SK-N-SH (cell line): ENCODE measurements at regions not wholly inside any gene's neighbourhood (a gene's known extent, or its start where the extent isn't known, plus 50 kb on each side); places are given as distances from the start of the nearest gene placed in this dataset.

ENCODE experiments used
- CTCF ChIA-PET: fragments of 300-600, 350-600 bp; formaldehyde crosslinking; extraction: SDS; loops from one replicate; lab custom pipeline; 2021; lab: Yijun Ruan, JAX
- POLR2A ChIA-PET: fragments of 350-600 bp; sonication (Branson Sonifier 250); formaldehyde crosslinking; extraction: SDS; loops from one replicate; lab custom pipeline; 2020; ENCODE audit warnings: antibody characterized with exemption, inconsistent platforms; lab: Yijun Ruan, JAX
- DNase-seq: peaks from one replicate; pipeline ENCODE4 v3.0.0; 2012
- H2AFZ ChIP-seq: fragments of 200-600 bp; sonication (generic); 2 replicates; pipeline ENCODE4 v1.8.1; 2016; ENCODE audit warnings: antibody characterized with exemption, mild to moderate bottlenecking, low read depth
- H3F3A ChIP-seq: fragments of 200-600 bp; sonication (generic); replicated peaks from 2 replicates; pipeline ENCODE3; 2016; ENCODE audit warnings: antibody characterized with exemption, mild to moderate bottlenecking; ENCODE audit not compliant: insufficient read depth
- H3K27ac ChIP-seq, 2 experiments: fragments of 200-500 bp in 1 of 2; fragments of 200-600 bp in 1 of 2; sonication (Bioruptor generic) in 1 of 2; sonication (generic), shearing (Covaris generic) in 1 of 2; 2 replicates each; pipeline versions ENCODE4 v1.5.1 to v1.6.1; 2014 to 2016; ENCODE audit warnings: low read depth in 2 of 2, inconsistent platforms in 1 of 2, low read length in 1 of 2, mild to moderate bottlenecking in 1 of 2, mixed read lengths in 1 of 2
- H3K27me3 ChIP-seq: fragments of 200-600 bp; sonication (generic), shearing (Covaris generic); 2 replicates; pipeline ENCODE4 v1.6.1; 2016; ENCODE audit warnings: mixed run types; ENCODE audit not compliant: insufficient read depth
- H3K36me3 ChIP-seq, 2 experiments: fragments of 200-500 bp in 1 of 2; fragments of 200-600 bp in 1 of 2; sonication (Bioruptor generic) in 1 of 2; sonication (generic) in 1 of 2; replicated peaks in 1 of 2; 2 replicates each; pipeline versions ENCODE3 to v1.5.1; 2014 to 2016; ENCODE audit warnings: low read length in 1 of 2, mild to moderate bottlenecking in 1 of 2; ENCODE audit not compliant: insufficient read depth in 2 of 2, control insufficient read depth in 1 of 2
- H3K4me1 ChIP-seq, 2 experiments: fragments of 200-500 bp in 1 of 2; fragments of 200-600 bp in 1 of 2; sonication (Bioruptor generic) in 1 of 2; sonication (generic), shearing (Covaris generic) in 1 of 2; 2 replicates each; pipeline versions ENCODE4 v1.5.1 to v1.6.1; 2014 to 2016; ENCODE audit warnings: low read depth in 1 of 2, low read length in 1 of 2, mixed run types in 1 of 2; ENCODE audit not compliant: insufficient read depth in 2 of 2, control insufficient read depth in 1 of 2
- H3K4me2 ChIP-seq: fragments of 200-600 bp; sonication (generic), shearing (Covaris generic); 2 replicates; pipeline ENCODE4 v1.6.1; 2017; ENCODE audit warnings: mixed run types
- H3K4me3 ChIP-seq, 2 experiments: fragments of 200-500 bp in 1 of 2; fragments of 200-600 bp in 1 of 2; sonication (Bioruptor generic) in 1 of 2; sonication (generic), shearing (Covaris generic) in 1 of 2; 2 replicates each; pipeline versions ENCODE4 v1.5.1 to v1.8.1; 2014 to 2016; ENCODE audit warnings: low read depth in 2 of 2, inconsistent platforms in 1 of 2, low read length in 1 of 2, mild to moderate bottlenecking in 1 of 2, mixed read lengths in 1 of 2, moderate library complexity in 1 of 2
- H3K79me2 ChIP-seq: fragments of 200-600 bp; sonication (generic); 2 replicates; pipeline ENCODE4 v1.8.1; 2017; ENCODE audit warnings: mild to moderate bottlenecking; ENCODE audit not compliant: insufficient read depth
- H3K9ac ChIP-seq: fragments of 200-600 bp; sonication (generic); 2 replicates; pipeline ENCODE4 v1.6.1; 2017; ENCODE audit warnings: mixed run types
- H3K9me2 ChIP-seq: fragments of 200-600 bp; sonication (generic); 2 replicates; pipeline ENCODE4 v1.6.1; 2017; ENCODE audit warnings: mixed run types
- H3K9me3 ChIP-seq: fragments of 200-600 bp; sonication (generic); 2 replicates; pipeline ENCODE4 v1.6.1; 2017; ENCODE audit warnings: mixed run types, mild to moderate bottlenecking, moderate library complexity
- H4K20me1 ChIP-seq: fragments of 200-600 bp; sonication (generic); 2 replicates; pipeline ENCODE4 v1.6.1; 2017; ENCODE audit warnings: mild to moderate bottlenecking, mixed run types; ENCODE audit not compliant: insufficient read depth
- CHD2 ChIP-seq: fragments of 150-350 bp; IDR thresholded peaks from 2 replicates; pipeline ENCODE4 v1.6.1; 2018; ENCODE audit warnings: low read length; ENCODE audit not compliant: partially characterized antibody
- CTCF ChIP-seq: fragments of 200-600 bp; sonication (generic); IDR thresholded peaks from 2 replicates; pipeline ENCODE4 v1.6.1; 2017; ENCODE audit warnings: antibody characterized with exemption, mild to moderate bottlenecking, moderate library complexity
- ELF1 ChIP-seq: IDR thresholded peaks from 2 replicates; pipeline ENCODE4 v1.4.0; 2012
- EP300 ChIP-seq, 2 experiments: IDR thresholded peaks; 2 replicates each; pipeline versions ENCODE4 v1.4.0 to v1.6.1; 2012; ENCODE audit warnings: borderline replicate concordance in 1 of 2, low read depth in 1 of 2, low read length in 1 of 2
- EZH2phosphoT487 ChIP-seq: fragments of 200-600 bp; sonication (generic); IDR thresholded peaks from 2 replicates; pipeline ENCODE4 v1.6.1; 2017; ENCODE audit warnings: low read depth, mixed run types, mild to moderate bottlenecking, antibody characterized with exemption, moderate library complexity, borderline replicate concordance
- FOSL2 ChIP-seq: IDR thresholded peaks from 2 replicates; pipeline ENCODE4 v1.4.0; 2012; ENCODE audit warnings: low read depth, mild to moderate bottlenecking, moderate library complexity, borderline replicate concordance
- FOXJ3 ChIP-seq: sonication (generic); formaldehyde crosslinking; IDR thresholded peaks from 2 replicates; pipeline ENCODE4 v1.5.1; 2020; ENCODE audit warnings: mild to moderate bottlenecking, missing genetic modification reagents
- GABPA ChIP-seq: IDR thresholded peaks from 2 replicates; pipeline ENCODE4 v1.4.0; 2012; ENCODE audit warnings: low read depth, mild to moderate bottlenecking
- JUND ChIP-seq: IDR thresholded peaks from 2 replicates; pipeline ENCODE4 v1.4.0; 2012
- MEF2A ChIP-seq: IDR thresholded peaks from 2 replicates; pipeline ENCODE4 v1.4.0; 2012; ENCODE audit warnings: low read depth, borderline replicate concordance
- MXI1 ChIP-seq: IDR thresholded peaks from 2 replicates; pipeline ENCODE4 v1.6.1; 2012; ENCODE audit warnings: mild to moderate bottlenecking, low read depth, low read length, improper control_type of control experiment
- NFIC ChIP-seq: IDR thresholded peaks from 2 replicates; pipeline ENCODE4 v1.4.0; 2012; ENCODE audit warnings: borderline replicate concordance
- NRF1 ChIP-seq: IDR thresholded peaks from 2 replicates; pipeline ENCODE4 v1.6.1; 2012; ENCODE audit warnings: low read depth, mild to moderate bottlenecking, low read length
- POLR2AphosphoS5 ChIP-seq: IDR thresholded peaks from 2 replicates; pipeline ENCODE4 v1.6.1; 2012; ENCODE audit warnings: low read depth, low read length
- RFX5 ChIP-seq: IDR thresholded peaks from 2 replicates; pipeline ENCODE4 v1.6.1; 2012; ENCODE audit warnings: mild to moderate bottlenecking, improper control_type of control experiment, low read length
- RXRA ChIP-seq: IDR thresholded peaks from 2 replicates; pipeline ENCODE4 v1.4.0; 2012; ENCODE audit warnings: low read depth, mild to moderate bottlenecking, borderline replicate concordance
- SMC3 ChIP-seq: IDR thresholded peaks from 2 replicates; pipeline ENCODE4 v1.6.1; 2012; ENCODE audit warnings: low read depth, low read length, improper control_type of control experiment
- TAF1 ChIP-seq: IDR thresholded peaks from 2 replicates; pipeline ENCODE4 v1.6.1; 2012; ENCODE audit warnings: low read depth, mild to moderate bottlenecking, low read length, moderate library complexity, borderline replicate concordance
- TCF12 ChIP-seq: IDR thresholded peaks from 2 replicates; pipeline ENCODE4 v1.4.0; 2012
- YY1 ChIP-seq: IDR thresholded peaks from 2 replicates; pipeline ENCODE4 v1.4.0; 2012; ENCODE audit warnings: low read depth, mild to moderate bottlenecking
- WGBS: methylation state at CpG from one replicate; pipeline ENCODE4 v1.1.6; 2017; ENCODE audit warnings: low lambda C conversion rate; 5-methylcytosine and 5-hydroxymethylcytosine counted together
- TF ChIP-seq, protein P1 (sequence below): IDR thresholded peaks from 2 replicates; pipeline ENCODE4 v1.4.0; 2012; ENCODE audit warnings: low read depth, borderline replicate concordance
- TF ChIP-seq, protein P2 (sequence below): IDR thresholded peaks from 2 replicates; pipeline ENCODE4 v1.6.1; 2012; ENCODE audit warnings: mild to moderate bottlenecking, low read depth, low read length, moderate library complexity
- TF ChIP-seq, protein P3 (sequence below): IDR thresholded peaks from 2 replicates; pipeline ENCODE4 v1.4.0; 2012; ENCODE audit warnings: low read depth

GRCh38 chr4:96189761-96190160 is 349.9 kb downstream of the PDHA2 start:
- H3K9ac ChIP-seq, result no peak overlapping the region
- no peak overlapping the region for H3K4me3 ChIP-seq
- no peaks in the 10 kb centered on the region for H3K36me3 ChIP-seq
- H3K9me2 ChIP-seq, result no peaks in the 10 kb centered on the region
- H3K4me1 ChIP-seq, result no peaks in the 10 kb centered on the region; a peak in 1 of 4 replicates
- no peaks in the 10 kb centered on the region for H3K79me2 ChIP-seq
- POLR2A ChIA-PET, result no interaction called here
- TF ChIP-seq NRF1, result no peak
- no peak for TF ChIP-seq TAF1
- TF ChIP-seq POLR2AphosphoS5, result no peak
- no peak for TF ChIP-seq EZH2phosphoT487
- TF ChIP-seq, protein P1, sequence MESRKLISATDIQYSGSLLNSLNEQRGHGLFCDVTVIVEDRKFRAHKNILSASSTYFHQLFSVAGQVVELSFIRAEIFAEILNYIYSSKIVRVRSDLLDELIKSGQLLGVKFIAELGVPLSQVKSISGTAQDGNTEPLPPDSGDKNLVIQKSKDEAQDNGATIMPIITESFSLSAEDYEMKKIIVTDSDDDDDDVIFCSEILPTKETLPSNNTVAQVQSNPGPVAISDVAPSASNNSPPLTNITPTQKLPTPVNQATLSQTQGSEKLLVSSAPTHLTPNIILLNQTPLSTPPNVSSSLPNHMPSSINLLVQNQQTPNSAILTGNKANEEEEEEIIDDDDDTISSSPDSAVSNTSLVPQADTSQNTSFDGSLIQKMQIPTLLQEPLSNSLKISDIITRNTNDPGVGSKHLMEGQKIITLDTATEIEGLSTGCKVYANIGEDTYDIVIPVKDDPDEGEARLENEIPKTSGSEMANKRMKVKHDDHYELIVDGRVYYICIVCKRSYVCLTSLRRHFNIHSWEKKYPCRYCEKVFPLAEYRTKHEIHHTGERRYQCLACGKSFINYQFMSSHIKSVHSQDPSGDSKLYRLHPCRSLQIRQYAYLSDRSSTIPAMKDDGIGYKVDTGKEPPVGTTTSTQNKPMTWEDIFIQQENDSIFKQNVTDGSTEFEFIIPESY, result no peak
- TF ChIP-seq JUND, result no peak
- no peak for TF ChIP-seq FOSL2
- TF ChIP-seq EP300 (IDR thresholded peaks at IDR 0.05; ENCODE audit: borderline replicate concordance in 1 of 2, low read depth in 1 of 2, low read length in 1 of 2), result no peak
- TF ChIP-seq ELF1, result no peak
- TF ChIP-seq SMC3, result no peak
- no peak for TF ChIP-seq RFX5
- no peak for TF ChIP-seq FOXJ3 (CRISPR knock-in tag)
- TF ChIP-seq CHD2, result no peak
- TF ChIP-seq NFIC, result no peak
- TF ChIP-seq TCF12, result no peak
- TF ChIP-seq GABPA, result no peak
- H2AFZ ChIP-seq, result no peak overlapping the region
- DNase-seq, result no peak
- no peak overlapping the region for H3K27ac ChIP-seq
- no peaks in the 10 kb centered on the region for H3K27me3 ChIP-seq
- H3K4me2 ChIP-seq, result no peak overlapping the region
- no peaks in the 10 kb centered on the region for H3F3A ChIP-seq
- H3K9me3 ChIP-seq, result no peaks in the 10 kb centered on the region
- CTCF ChIA-PET, result no interaction called here
- H4K20me1 ChIP-seq, result no peaks in the 10 kb centered on the region

DNA sequence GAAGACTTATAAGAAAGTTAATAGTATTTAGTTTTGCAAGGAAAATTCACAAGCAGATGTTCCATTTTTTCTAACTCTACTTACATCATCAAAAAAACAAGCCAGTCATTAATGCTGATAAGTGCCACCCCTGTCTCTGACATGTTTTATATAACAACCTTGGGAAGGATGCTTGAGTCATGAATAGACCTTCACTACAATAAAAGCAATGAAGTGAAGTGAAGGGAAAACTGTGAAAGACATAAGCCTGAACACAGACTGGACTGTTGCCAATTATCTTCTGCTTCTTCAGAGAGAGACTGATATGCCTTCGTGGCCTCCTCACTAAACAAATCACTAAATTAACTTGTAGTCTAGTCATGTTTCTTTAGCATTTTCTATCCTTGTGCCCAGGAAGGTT is 353.2 kb downstream of the PDHA2 start:
- Histone ChIP-seq H3K4me3 (no peak overlapping the region), H2AFZ (no peak overlapping the region), H3K9ac (no peak overlapping the region), H3K9me2 (no peaks in the 10 kb centered on the region), H3K4me1 (no peaks in the 10 kb centered on the region; a peak in 1 of 4 replicates), H3F3A (no peaks in the 10 kb centered on the region), H3K79me2 (no peaks in the 10 kb centered on the region), H3K27me3 (no peaks in the 10 kb centered on the region), H3K36me3 (no peaks in the 10 kb centered on the region), H3K4me2 (no peak overlapping the region), H4K20me1 (no peaks in the 10 kb centered on the region), H3K27ac (no peak overlapping the region), H3K9me3 (no peaks in the 10 kb centered on the region)
- 55% methylated on average over 1 of the region's 1 CpG for WGBS
- TF ChIP-seq MXI1 (no peak), FOXJ3 (CRISPR knock-in tag) (no peak), SMC3 (no peak), RXRA (no peak), TCF12 (no peak), TAF1 (no peak), YY1 (no peak), EZH2phosphoT487 (no peak), ELF1 (no peak), CTCF (no peak), JUND (no peak), MEF2A (no peak)
- TF ChIP-seq, protein P2, sequence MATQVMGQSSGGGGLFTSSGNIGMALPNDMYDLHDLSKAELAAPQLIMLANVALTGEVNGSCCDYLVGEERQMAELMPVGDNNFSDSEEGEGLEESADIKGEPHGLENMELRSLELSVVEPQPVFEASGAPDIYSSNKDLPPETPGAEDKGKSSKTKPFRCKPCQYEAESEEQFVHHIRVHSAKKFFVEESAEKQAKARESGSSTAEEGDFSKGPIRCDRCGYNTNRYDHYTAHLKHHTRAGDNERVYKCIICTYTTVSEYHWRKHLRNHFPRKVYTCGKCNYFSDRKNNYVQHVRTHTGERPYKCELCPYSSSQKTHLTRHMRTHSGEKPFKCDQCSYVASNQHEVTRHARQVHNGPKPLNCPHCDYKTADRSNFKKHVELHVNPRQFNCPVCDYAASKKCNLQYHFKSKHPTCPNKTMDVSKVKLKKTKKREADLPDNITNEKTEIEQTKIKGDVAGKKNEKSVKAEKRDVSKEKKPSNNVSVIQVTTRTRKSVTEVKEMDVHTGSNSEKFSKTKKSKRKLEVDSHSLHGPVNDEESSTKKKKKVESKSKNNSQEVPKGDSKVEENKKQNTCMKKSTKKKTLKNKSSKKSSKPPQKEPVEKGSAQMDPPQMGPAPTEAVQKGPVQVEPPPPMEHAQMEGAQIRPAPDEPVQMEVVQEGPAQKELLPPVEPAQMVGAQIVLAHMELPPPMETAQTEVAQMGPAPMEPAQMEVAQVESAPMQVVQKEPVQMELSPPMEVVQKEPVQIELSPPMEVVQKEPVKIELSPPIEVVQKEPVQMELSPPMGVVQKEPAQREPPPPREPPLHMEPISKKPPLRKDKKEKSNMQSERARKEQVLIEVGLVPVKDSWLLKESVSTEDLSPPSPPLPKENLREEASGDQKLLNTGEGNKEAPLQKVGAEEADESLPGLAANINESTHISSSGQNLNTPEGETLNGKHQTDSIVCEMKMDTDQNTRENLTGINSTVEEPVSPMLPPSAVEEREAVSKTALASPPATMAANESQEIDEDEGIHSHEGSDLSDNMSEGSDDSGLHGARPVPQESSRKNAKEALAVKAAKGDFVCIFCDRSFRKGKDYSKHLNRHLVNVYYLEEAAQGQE, result no peak
- TF ChIP-seq, protein P3, sequence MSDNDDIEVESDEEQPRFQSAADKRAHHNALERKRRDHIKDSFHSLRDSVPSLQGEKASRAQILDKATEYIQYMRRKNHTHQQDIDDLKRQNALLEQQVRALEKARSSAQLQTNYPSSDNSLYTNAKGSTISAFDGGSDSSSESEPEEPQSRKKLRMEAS, result no peak
- ChIA-PET POLR2A (no interaction called here), CTCF (no interaction called here)
- DNase-seq, result no peak
